HEK293 (cell line): ENCODE measurements at regions not wholly inside any gene's neighbourhood (a gene's known extent, or its start where the extent isn't known, plus 50 kb on each side); places are given as distances from the start of the nearest gene placed in this dataset.

Source experiments
- GLIS2 ChIP-seq: fragments of 450-650 bp; formaldehyde crosslinking; IDR thresholded peaks from 2 replicates; pipeline ENCODE4 v1.5.1; 2016; ENCODE audit warnings: missing biosample characterization, missing genetic modification characterization
- KLF10 ChIP-seq: fragments of 450-650 bp; IDR thresholded peaks from 2 replicates; pipeline ENCODE4 v1.5.1; 2018; ENCODE audit warnings: missing biosample characterization, mild to moderate bottlenecking, missing genetic modification characterization
- KLF16 ChIP-seq: fragments of 450-650 bp; formaldehyde crosslinking; IDR thresholded peaks from 2 replicates; pipeline ENCODE4 v1.5.1; 2017; ENCODE audit warnings: missing biosample characterization, missing genetic modification characterization
- YY1 ChIP-seq: fragments of 450-650 bp; formaldehyde crosslinking; IDR thresholded peaks from 2 replicates; pipeline ENCODE4 v1.5.1; 2018; ENCODE audit warnings: missing biosample characterization, missing genetic modification characterization
- ZBTB1 ChIP-seq: fragments of 450-650 bp; formaldehyde crosslinking; IDR thresholded peaks from 2 replicates; pipeline ENCODE4 v1.5.1; 2016; ENCODE audit warnings: missing biosample characterization, missing genetic modification characterization
- ZNF302 ChIP-seq: fragments of 450-650 bp; formaldehyde crosslinking; IDR thresholded peaks from 2 replicates; pipeline ENCODE4 v1.5.1; 2016; ENCODE audit warnings: missing biosample characterization, missing genetic modification characterization, low read depth
- ZNF391 ChIP-seq: fragments of 450-650 bp; formaldehyde crosslinking; IDR thresholded peaks from 2 replicates; pipeline ENCODE4 v1.5.1; 2016; ENCODE audit warnings: low read depth, missing biosample characterization, missing genetic modification characterization, borderline replicate concordance
- ZNF433 ChIP-seq: fragments of 450-650 bp; formaldehyde crosslinking; IDR thresholded peaks from 2 replicates; pipeline ENCODE4 v1.5.1; 2016; ENCODE audit warnings: missing biosample characterization, missing genetic modification characterization, low read depth
- ZNF558 ChIP-seq: fragments of 450-650 bp; formaldehyde crosslinking; IDR thresholded peaks from 2 replicates; pipeline ENCODE4 v1.5.1; 2016; ENCODE audit warnings: missing biosample characterization, missing genetic modification characterization
- ZNF792 ChIP-seq: fragments of 450-650 bp; formaldehyde crosslinking; IDR thresholded peaks from 2 replicates; pipeline ENCODE4 v1.5.1; 2016; ENCODE audit warnings: missing biosample characterization, missing genetic modification characterization
- TF ChIP-seq, protein P1 (sequence below): fragments of 450-650 bp; formaldehyde crosslinking; IDR thresholded peaks from 2 replicates; pipeline ENCODE4 v1.5.1; 2016; ENCODE audit warnings: missing biosample characterization, missing genetic modification characterization
- TF ChIP-seq, protein P2 (sequence below): sonication (generic); formaldehyde crosslinking; IDR thresholded peaks from 2 replicates; pipeline ENCODE4 v1.8.1; 2022; ENCODE audit warnings: mild to moderate bottlenecking, moderate library complexity, missing genetic modification reagents
- TF ChIP-seq, protein P3 (sequence below): fragments of 450-650 bp; formaldehyde crosslinking; conservative IDR thresholded peaks from 2 replicates; pipeline ENCODE4 v1.5.1; 2016; ENCODE audit warnings: low read depth, missing biosample characterization, missing genetic modification characterization
- TF ChIP-seq, protein P4 (sequence below): fragments of 450-650 bp; formaldehyde crosslinking; IDR thresholded peaks from 2 replicates; pipeline ENCODE4 v1.5.1; 2016; ENCODE audit warnings: missing biosample characterization, missing genetic modification characterization

DNA sequence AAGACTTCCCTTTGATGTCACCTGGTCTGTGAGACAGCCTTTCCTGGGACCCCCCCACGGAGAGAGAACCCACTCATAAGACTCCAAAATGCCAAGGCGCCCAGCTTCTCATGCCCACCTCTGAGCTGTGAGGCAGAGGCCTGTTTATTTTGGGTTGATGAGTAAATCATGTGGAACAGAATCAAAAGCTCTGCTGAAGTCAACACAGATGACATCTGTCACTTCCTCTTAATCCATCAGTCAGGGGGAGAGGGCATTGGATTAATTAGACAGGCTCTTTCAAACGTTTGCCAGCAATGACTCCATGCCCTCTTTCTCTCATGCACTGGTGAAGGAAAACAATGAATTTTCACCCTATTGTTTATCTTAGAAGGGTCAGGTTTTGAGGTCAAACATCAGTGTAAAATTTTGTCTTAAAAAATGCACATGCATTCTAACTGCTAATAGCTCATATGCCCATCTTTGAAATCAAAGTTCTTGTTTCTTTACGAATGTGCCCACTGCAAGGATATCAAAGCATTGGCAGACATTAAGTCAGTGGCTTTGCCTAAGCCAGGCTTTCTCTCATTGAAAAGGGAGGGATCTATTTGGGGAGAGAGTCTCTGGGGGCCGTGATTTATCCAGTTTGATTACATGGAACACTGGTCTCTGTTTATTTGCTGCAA is 184.1 kb downstream of the ACKR3 start:
- TF ChIP-seq ZNF792 (tag by site-specific recombination) = no peak
- TF ChIP-seq, protein P1, sequence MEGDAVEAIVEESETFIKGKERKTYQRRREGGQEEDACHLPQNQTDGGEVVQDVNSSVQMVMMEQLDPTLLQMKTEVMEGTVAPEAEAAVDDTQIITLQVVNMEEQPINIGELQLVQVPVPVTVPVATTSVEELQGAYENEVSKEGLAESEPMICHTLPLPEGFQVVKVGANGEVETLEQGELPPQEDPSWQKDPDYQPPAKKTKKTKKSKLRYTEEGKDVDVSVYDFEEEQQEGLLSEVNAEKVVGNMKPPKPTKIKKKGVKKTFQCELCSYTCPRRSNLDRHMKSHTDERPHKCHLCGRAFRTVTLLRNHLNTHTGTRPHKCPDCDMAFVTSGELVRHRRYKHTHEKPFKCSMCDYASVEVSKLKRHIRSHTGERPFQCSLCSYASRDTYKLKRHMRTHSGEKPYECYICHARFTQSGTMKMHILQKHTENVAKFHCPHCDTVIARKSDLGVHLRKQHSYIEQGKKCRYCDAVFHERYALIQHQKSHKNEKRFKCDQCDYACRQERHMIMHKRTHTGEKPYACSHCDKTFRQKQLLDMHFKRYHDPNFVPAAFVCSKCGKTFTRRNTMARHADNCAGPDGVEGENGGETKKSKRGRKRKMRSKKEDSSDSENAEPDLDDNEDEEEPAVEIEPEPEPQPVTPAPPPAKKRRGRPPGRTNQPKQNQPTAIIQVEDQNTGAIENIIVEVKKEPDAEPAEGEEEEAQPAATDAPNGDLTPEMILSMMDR (tag by site-specific recombination) = no peak
- no peak for TF ChIP-seq ZNF433 (tag by site-specific recombination)
- TF ChIP-seq KLF16 (tag by site-specific recombination) = no peak
- no peak for TF ChIP-seq YY1 (tag by site-specific recombination)
- TF ChIP-seq KLF10 (tag by site-specific recombination) = no peak
- no peak for TF ChIP-seq GLIS2 (tag by site-specific recombination)
- TF ChIP-seq, protein P2, sequence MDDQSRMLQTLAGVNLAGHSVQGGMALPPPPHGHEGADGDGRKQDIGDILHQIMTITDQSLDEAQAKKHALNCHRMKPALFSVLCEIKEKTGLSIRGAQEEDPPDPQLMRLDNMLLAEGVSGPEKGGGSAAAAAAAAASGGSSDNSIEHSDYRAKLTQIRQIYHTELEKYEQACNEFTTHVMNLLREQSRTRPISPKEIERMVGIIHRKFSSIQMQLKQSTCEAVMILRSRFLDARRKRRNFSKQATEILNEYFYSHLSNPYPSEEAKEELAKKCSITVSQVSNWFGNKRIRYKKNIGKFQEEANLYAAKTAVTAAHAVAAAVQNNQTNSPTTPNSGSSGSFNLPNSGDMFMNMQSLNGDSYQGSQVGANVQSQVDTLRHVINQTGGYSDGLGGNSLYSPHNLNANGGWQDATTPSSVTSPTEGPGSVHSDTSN (CRISPR knock-in tag) = no peak
- no peak for TF ChIP-seq ZNF558 (tag by site-specific recombination)
- TF ChIP-seq, protein P3, sequence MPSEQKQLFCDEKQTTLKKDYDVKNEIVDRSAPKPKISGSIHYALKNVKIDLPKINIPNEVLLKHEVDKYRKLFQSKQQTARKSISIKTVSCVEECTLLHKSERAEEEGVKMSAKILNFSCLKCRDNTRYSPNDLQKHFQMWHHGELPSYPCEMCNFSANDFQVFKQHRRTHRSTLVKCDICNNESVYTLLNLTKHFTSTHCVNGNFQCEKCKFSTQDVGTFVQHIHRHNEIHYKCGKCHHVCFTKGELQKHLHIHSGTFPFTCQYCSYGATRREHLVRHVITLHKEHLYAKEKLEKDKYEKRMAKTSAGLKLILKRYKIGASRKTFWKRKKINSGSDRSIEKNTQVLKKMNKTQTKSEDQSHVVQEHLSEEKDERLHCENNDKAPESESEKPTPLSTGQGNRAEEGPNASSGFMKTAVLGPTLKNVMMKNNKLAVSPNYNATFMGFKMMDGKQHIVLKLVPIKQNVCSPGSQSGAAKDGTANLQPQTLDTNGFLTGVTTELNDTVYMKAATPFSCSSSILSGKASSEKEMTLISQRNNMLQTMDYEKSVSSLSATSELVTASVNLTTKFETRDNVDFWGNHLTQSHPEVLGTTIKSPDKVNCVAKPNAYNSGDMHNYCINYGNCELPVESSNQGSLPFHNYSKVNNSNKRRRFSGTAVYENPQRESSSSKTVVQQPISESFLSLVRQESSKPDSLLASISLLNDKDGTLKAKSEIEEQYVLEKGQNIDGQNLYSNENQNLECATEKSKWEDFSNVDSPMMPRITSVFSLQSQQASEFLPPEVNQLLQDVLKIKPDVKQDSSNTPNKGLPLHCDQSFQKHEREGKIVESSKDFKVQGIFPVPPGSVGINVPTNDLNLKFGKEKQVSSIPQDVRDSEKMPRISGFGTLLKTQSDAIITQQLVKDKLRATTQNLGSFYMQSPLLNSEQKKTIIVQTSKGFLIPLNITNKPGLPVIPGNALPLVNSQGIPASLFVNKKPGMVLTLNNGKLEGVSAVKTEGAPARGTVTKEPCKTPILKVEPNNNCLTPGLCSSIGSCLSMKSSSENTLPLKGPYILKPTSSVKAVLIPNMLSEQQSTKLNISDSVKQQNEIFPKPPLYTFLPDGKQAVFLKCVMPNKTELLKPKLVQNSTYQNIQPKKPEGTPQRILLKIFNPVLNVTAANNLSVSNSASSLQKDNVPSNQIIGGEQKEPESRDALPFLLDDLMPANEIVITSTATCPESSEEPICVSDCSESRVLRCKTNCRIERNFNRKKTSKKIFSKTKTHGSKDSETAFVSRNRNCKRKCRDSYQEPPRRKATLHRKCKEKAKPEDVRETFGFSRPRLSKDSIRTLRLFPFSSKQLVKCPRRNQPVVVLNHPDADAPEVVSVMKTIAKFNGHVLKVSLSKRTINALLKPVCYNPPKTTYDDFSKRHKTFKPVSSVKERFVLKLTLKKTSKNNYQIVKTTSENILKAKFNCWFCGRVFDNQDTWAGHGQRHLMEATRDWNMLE = no peak
- TF ChIP-seq ZNF302 (tag by site-specific recombination) = no peak
- TF ChIP-seq, protein P4, sequence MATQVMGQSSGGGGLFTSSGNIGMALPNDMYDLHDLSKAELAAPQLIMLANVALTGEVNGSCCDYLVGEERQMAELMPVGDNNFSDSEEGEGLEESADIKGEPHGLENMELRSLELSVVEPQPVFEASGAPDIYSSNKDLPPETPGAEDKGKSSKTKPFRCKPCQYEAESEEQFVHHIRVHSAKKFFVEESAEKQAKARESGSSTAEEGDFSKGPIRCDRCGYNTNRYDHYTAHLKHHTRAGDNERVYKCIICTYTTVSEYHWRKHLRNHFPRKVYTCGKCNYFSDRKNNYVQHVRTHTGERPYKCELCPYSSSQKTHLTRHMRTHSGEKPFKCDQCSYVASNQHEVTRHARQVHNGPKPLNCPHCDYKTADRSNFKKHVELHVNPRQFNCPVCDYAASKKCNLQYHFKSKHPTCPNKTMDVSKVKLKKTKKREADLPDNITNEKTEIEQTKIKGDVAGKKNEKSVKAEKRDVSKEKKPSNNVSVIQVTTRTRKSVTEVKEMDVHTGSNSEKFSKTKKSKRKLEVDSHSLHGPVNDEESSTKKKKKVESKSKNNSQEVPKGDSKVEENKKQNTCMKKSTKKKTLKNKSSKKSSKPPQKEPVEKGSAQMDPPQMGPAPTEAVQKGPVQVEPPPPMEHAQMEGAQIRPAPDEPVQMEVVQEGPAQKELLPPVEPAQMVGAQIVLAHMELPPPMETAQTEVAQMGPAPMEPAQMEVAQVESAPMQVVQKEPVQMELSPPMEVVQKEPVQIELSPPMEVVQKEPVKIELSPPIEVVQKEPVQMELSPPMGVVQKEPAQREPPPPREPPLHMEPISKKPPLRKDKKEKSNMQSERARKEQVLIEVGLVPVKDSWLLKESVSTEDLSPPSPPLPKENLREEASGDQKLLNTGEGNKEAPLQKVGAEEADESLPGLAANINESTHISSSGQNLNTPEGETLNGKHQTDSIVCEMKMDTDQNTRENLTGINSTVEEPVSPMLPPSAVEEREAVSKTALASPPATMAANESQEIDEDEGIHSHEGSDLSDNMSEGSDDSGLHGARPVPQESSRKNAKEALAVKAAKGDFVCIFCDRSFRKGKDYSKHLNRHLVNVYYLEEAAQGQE = no peak
- no peak for TF ChIP-seq ZBTB1
- no peak for TF ChIP-seq ZNF391 (tag by site-specific recombination)
